Neural crest cell (in vitro differentiated cells): ENCODE measurements at regions not wholly inside any gene's neighbourhood (a gene's known extent, or its start where the extent isn't known, plus 50 kb on each side); places are given as distances from the start of the nearest gene placed in this dataset.

ENCODE experiments used
- DNase-seq: peaks from one replicate; pipeline ENCODE4 v3.0.0; 2021; ENCODE audit warnings: low read depth, mixed read lengths, low spot score
- H3K27ac Mint-ChIP-seq: one replicate; pipeline ENCODE4 v1.8.0; 2021; ENCODE audit warnings: mild to moderate bottlenecking, mixed read lengths; ENCODE audit not compliant: unreplicated experiment
- H3K27me3 Mint-ChIP-seq: 2 replicates; pipeline ENCODE4 v1.8.0; 2021; ENCODE audit warnings: low read depth, mild to moderate bottlenecking, mixed read lengths
- H3K36me3 Mint-ChIP-seq: 2 replicates; pipeline ENCODE4 v1.8.0; 2021; ENCODE audit warnings: low read depth, mild to moderate bottlenecking, mixed read lengths
- H3K4me1 Mint-ChIP-seq: 2 replicates; pipeline ENCODE4 v1.8.0; 2021; ENCODE audit warnings: mixed read lengths
- H3K4me3 Mint-ChIP-seq: one replicate; pipeline ENCODE4 v1.8.0; 2021; ENCODE audit warnings: mild to moderate bottlenecking, mixed read lengths
- H3K9me3 Mint-ChIP-seq: 2 replicates; pipeline ENCODE4 v1.8.0; 2021; ENCODE audit warnings: mixed read lengths
- CTCF ChIP-seq: fragments of 200-600 bp; sonication (generic); conservative IDR thresholded peaks from 2 replicates; pipeline ENCODE4 v1.5.0; 2021; ENCODE audit warnings: antibody characterized with exemption, mild to moderate bottlenecking

DNA sequence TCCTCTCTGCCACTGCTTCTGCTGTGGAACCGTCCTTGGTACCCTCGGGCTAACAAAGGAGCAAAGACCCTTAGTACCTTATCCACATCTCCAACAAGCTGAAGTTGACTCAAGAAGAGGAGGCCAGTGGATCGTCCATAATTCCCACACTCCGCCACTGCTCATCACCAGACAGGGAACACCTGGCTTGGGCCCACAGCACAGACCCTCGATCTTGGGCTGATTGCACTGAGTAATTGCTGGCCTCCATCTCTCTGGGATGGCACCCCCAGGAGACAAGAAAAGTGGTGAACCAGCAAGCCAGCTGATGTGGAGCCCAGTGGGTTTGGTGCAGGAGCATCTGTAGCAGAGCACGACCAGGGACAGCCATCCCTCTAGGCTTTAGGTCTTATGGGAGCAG lies 109.4 kb upstream of the GRIK2 start:
- H3K9me3 Mint-ChIP-seq, result no peaks in the 10 kb centered on the region
- H3K36me3 Mint-ChIP-seq, result no peaks in the 10 kb centered on the region
- H3K27ac Mint-ChIP-seq, result no peak overlapping the region
- TF ChIP-seq CTCF, result no peak
- no peak for DNase-seq
- H3K4me1 Mint-ChIP-seq, result peaks cover 11% of the 10 kb centered on the region
- no peaks in the 10 kb centered on the region for H3K27me3 Mint-ChIP-seq
- no peak overlapping the region for H3K4me3 Mint-ChIP-seq

DNA sequence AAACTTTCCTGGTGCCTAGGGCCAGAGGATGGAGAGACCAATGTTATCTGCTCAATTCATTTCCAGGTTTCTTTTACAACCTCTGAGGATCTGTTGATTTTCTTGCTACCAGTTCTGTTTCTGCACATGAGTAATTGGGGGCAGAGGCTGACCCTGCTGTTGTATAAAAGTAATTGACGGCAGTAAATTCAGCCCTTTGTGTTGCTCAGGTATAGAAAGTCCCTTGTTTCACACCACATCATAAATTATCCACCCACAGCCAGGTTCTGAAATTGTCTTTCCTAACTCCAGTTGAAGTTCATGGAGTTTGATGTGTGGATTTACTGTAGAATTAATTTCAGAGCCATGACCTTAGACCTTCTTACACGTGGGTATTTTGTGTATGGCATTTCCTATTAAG lies 107.4 kb upstream of the GRIK2 start:
- H3K36me3 Mint-ChIP-seq, result no peaks in the 10 kb centered on the region
- H3K4me3 Mint-ChIP-seq, result no peak overlapping the region
- H3K4me1 Mint-ChIP-seq, result peaks cover 6% of the 10 kb centered on the region
- TF ChIP-seq CTCF, result no peak
- H3K27me3 Mint-ChIP-seq, result no peaks in the 10 kb centered on the region
- no peaks in the 10 kb centered on the region for H3K9me3 Mint-ChIP-seq
- no peak for DNase-seq
- no peak overlapping the region for H3K27ac Mint-ChIP-seq

GRCh38 chr6:101290346-101290745 lies 103.2 kb upstream of the GRIK2 start:
- Mint-ChIP-seq H3K36me3 (peaks cover 7% of the 10 kb centered on the region), H3K27me3 (no peaks in the 10 kb centered on the region), H3K9me3 (peaks cover 8% of the 10 kb centered on the region), H3K27ac (no peak overlapping the region), H3K4me3 (no peak overlapping the region), H3K4me1 (peaks cover 6% of the 10 kb centered on the region)
- DNase-seq, result no peak
- no peak for TF ChIP-seq CTCF

DNA sequence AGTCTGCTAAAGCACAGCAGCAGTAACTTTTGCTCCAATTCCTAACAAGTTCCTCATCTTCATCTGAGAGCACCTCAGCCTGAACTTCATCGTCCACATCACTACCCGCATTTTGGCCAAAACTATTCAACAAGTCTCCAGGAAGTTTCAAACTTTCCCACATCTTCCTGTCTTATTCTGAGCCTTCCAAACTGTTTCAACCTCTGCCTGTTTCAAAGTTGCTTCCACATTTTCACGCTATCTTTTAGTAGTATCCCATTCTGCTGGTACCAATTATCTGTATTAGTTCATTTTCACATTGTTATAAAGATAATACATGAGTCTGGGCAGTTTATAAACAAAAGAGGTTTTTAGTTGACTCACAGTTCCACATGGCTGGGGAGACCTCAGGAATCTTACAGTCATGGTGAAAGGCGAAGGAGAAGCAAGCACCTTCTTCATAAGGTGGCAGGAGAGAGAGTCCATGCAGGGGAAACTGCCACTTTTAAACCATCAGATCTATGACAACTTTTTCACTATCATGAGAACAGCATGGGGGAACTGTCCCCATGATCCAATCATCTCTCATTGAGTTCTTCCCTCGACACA lies 99.4 kb upstream of the GRIK2 start:
- H3K27me3 Mint-ChIP-seq, result no peaks in the 10 kb centered on the region
- H3K36me3 Mint-ChIP-seq, result peaks cover 7% of the 10 kb centered on the region
- TF ChIP-seq CTCF, result no peak
- H3K4me3 Mint-ChIP-seq, result no peak overlapping the region
- peaks cover 8% of the 10 kb centered on the region for H3K9me3 Mint-ChIP-seq
- DNase-seq, result no peak
- H3K27ac Mint-ChIP-seq, result no peak overlapping the region
- H3K4me1 Mint-ChIP-seq, result no peaks in the 10 kb centered on the region

DNA sequence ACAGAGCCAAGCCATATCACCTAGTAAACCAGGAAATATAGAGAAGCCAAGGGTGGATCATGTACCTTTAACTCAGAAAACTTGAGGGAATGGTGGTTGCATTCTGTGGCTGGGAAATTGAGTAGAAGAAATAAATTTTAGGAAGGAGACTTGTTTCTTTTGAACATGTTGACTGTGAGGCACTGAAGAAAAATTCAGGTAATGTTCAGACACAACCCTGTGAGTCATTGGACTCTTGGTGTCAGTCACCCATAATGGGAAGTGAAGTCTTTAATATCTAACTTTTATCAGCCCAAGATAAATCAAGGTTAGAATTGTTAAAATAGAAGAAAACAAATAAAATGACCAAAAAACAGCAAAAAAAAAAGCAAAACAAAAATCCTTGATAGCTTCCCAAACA lies 98.8 kb upstream of the GRIK2 start:
- Mint-ChIP-seq H3K4me3 (no peak overlapping the region), H3K36me3 (peaks cover 7% of the 10 kb centered on the region), H3K27ac (no peak overlapping the region), H3K4me1 (no peaks in the 10 kb centered on the region), H3K9me3 (peaks cover 8% of the 10 kb centered on the region), H3K27me3 (no peaks in the 10 kb centered on the region)
- TF ChIP-seq CTCF, result no peak
- DNase-seq, result no peak
